AG10803 (cell line): ENCODE measurements at regions not wholly inside any gene's neighbourhood (a gene's known extent, or its start where the extent isn't known, plus 50 kb on each side); places are given as distances from the start of the nearest gene placed in this dataset.

ENCODE experiments used
- DNase-seq: peaks from one replicate; pipeline ENCODE4 v3.0.0; 2010; ENCODE audit warnings: low read depth
- H3K4me3 ChIP-seq: 2 replicates; pipeline ENCODE4 v1.5.1; 2011; ENCODE audit warnings: mild to moderate bottlenecking, low read length, control low read depth
- CTCF ChIP-seq: conservative IDR thresholded peaks from 2 replicates; pipeline ENCODE4 v1.5.1; 2011; ENCODE audit warnings: mild to moderate bottlenecking, low read length, control low read depth, inconsistent platforms

DNA sequence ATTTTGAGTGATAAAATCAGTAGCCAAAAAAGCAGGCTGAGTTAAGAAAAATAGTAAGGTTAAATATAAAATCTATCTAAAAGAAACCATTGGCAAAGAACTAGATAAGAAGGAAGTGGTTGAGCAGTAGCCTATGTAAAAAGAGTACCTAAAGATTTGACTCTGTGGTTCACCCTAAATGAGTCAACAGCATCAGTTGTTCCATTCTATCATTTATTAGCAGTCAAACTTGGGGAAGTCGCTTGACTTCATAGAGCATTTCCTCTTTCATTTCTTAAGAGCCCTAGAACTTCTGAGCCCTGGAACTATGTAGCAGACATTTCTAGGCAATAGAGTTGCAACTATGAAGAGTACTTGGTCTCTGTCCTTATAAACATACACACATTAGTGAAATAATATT is 381.7 kb downstream of the NUP35 start:
- DNase-seq, result no peak
- H3K4me3 ChIP-seq, result no peak overlapping the region
- TF ChIP-seq CTCF, result no peak

DNA sequence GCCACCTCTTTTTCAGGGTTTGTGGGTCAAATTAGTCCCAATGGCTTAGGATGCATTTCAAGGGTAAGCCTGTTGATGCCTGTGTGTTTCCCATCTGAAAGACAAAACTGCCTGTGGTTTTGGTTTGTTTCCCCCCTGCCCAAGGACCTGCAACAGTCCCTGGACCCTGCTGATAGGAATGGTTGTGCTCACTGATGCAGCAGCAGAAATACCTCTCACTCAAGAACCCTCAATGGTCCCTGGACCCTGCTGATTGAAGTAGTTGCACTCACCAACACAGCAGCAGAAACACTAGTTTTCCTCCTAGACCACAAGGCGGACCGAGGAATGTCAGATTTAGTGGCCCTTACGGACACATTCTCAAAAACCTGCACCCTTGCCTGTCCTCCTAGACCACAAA is 386.9 kb downstream of the NUP35 start:
- no peak for DNase-seq
- no peak for TF ChIP-seq CTCF
- H3K4me3 ChIP-seq, result no peak overlapping the region

- DNase-seq, result no peak
- H3K4me3 ChIP-seq, result no peak overlapping the region
- TF ChIP-seq CTCF, result no peak
These were observed 395.3 kb downstream of the NUP35 start for GRCh38 chr2:183519371-183520056.

- TF ChIP-seq CTCF, result no peak
- no peak overlapping the region for H3K4me3 ChIP-seq
- no peak for DNase-seq
These were observed 397.7 kb downstream of the NUP35 start for GRCh38 chr2:183521911-183522310.

- no peak overlapping the region for H3K4me3 ChIP-seq
- DNase-seq, result no peak
- no peak for TF ChIP-seq CTCF
These were observed 398.4 kb downstream of the NUP35 start for GRCh38 chr2:183522489-183523266.

DNA sequence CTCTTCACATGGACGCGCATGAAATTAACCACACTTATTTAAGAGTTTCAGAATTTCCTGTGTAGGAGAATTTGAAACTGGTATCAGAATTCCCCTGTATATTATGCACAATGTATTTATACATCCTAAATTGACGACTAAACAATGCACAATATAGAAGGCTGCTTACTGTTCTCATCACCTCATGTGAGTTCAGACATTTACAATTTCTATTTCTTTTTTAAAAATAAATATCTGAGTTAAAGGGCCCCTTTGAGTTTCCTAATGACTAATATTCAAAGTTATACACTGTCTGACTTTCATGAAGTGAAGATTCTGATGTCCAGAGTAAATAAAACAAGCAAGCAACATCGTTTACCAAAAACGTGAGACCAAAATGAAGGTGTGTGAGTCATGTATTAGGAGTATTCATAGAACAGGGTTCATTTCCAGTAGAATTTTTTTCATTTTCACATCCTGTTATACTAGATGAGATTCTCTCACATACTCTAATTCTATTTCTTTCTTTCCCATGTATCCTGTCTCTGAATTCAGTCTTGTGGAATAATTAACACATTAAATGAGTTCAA is 406.2 kb downstream of the NUP35 start:
- no peak for DNase-seq
- TF ChIP-seq CTCF, result no peak

DNA sequence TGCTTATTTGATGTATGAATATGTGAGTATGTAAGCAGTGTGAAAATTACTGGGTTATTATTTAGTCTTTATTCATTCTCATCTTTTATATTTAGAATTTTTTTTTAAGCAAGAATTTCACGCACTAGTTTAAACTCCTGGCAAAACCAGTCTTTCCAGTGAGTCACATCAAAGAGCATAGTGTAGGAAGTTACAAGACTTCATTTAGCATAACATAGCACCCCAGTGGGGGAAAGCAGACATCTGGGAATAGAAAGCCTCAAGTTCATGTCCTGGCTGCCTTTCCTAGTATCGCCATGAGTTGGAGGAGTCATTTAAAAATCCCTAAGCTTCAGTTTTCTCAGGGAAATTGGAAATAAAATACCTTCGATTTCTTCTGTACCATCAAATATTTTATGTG is 408.3 kb downstream of the NUP35 start:
- no peak for DNase-seq
- TF ChIP-seq CTCF, result no peak
- H3K4me3 ChIP-seq, result no peak overlapping the region

More for the DNA sequence above, 406.2 kb downstream of the NUP35 start:
- no peak overlapping the region for H3K4me3 ChIP-seq
